ENCODE measurements at regions not wholly inside any gene's neighbourhood (a gene's known extent, or its start where the extent isn't known, plus 50 kb on each side); places are given as distances from the start of the nearest gene placed in this dataset.

GRCh38 chr5:68468322-68468721, 252.8 kb downstream of the PIK3R1 start:
- no peak for DNase-seq (ENCODE audit: low spot score)
- in situ Hi-C loops (cut with MboI; ENCODE audit: low sequenced_read_pairs, unreplicated experiment): loop anchor here (25.0 kb wide), 2 partner anchors 544 to 1231 kb away; no protein-coding TSS in a partner anchor
- no peak for TF ChIP-seq CTCF (IDR thresholded peaks at IDR 0.05; ENCODE audit: borderline replicate concordance, control extremely low read depth, extremely low read depth, insufficient read depth, missing control alignments)

GRCh38 chr5:68475476-68475983, 260.0 kb downstream of the PIK3R1 start:
- no peak for TF ChIP-seq CTCF (IDR thresholded peaks at IDR 0.05; ENCODE audit: borderline replicate concordance, control extremely low read depth, extremely low read depth, insufficient read depth, missing control alignments)
- in situ Hi-C loops (cut with MboI; ENCODE audit: low sequenced_read_pairs, unreplicated experiment): no loop called here
- DNase-seq (ENCODE audit: low spot score): no peak

- in situ Hi-C loops (cut with MboI; ENCODE audit: low sequenced_read_pairs, unreplicated experiment): no loop called here
- no peak for DNase-seq (ENCODE audit: low spot score)
- TF ChIP-seq CTCF (IDR thresholded peaks at IDR 0.05; ENCODE audit: borderline replicate concordance, control extremely low read depth, extremely low read depth, insufficient read depth, missing control alignments): no peak
Observed at GRCh38 chr5:68476854-68477253, 261.3 kb downstream of the PIK3R1 start.

GRCh38 chr5:68478301-68479095, 262.9 kb downstream of the PIK3R1 start:
- no peak for TF ChIP-seq CTCF (IDR thresholded peaks at IDR 0.05; ENCODE audit: borderline replicate concordance, control extremely low read depth, extremely low read depth, insufficient read depth, missing control alignments)
- in situ Hi-C loops (cut with MboI; ENCODE audit: low sequenced_read_pairs, unreplicated experiment): no loop called here
- DNase-seq (ENCODE audit: low spot score): no peak

GRCh38 chr5:68479524-68479923, 264.0 kb downstream of the PIK3R1 start:
- no peak for DNase-seq (ENCODE audit: low spot score)
- in situ Hi-C loops (cut with MboI; ENCODE audit: low sequenced_read_pairs, unreplicated experiment): no loop called here
- TF ChIP-seq CTCF (IDR thresholded peaks at IDR 0.05; ENCODE audit: borderline replicate concordance, control extremely low read depth, extremely low read depth, insufficient read depth, missing control alignments): no peak

GRCh38 chr5:68480335-68480940, 264.9 kb downstream of the PIK3R1 start:
- in situ Hi-C loops (cut with MboI; ENCODE audit: low sequenced_read_pairs, unreplicated experiment): no loop called here
- TF ChIP-seq CTCF (IDR thresholded peaks at IDR 0.05; ENCODE audit: borderline replicate concordance, control extremely low read depth, extremely low read depth, insufficient read depth, missing control alignments): no peak
- no peak for DNase-seq (ENCODE audit: low spot score)

Data from GM13976 (cell line).